ENCODE measurements at regions not wholly inside any gene's neighbourhood (a gene's known extent, or its start where the extent isn't known, plus 50 kb on each side); places are given as distances from the start of the nearest gene placed in this dataset.

GRCh38 chr9:31996331-31996730, 388.1 kb upstream of the ACO1 start:
- in situ Hi-C loops (cut with MboI; ENCODE audit: low sequenced_read_pairs), result no loop called here
- Histone ChIP-seq H3K4me2 (ENCODE audit: low read depth, low read length) (no peak overlapping the region), H4K5ac (ENCODE audit: low read depth, low read length) (no peak overlapping the region), H3K27ac (ENCODE audit: insufficient read depth, low read length) (no peak overlapping the region), H4K91ac (ENCODE audit: insufficient read depth, low read depth, low read length) (no peak overlapping the region), H3K23ac (ENCODE audit: low read depth, low read length) (no peak overlapping the region), H3K9me1 (ENCODE audit: insufficient read depth, low read length) (no peaks in the 10 kb centered on the region), H2AK5ac (ENCODE audit: low read depth, low read length) (no peak overlapping the region), H3K9ac (ENCODE audit: low read depth, low read length) (no peak overlapping the region), H4K8ac (ENCODE audit: low read depth in 2 of 2, low read length in 2 of 2) (no peak overlapping the region), H3K56ac (ENCODE audit: extremely low read depth, insufficient read depth, low read length) (no peak overlapping the region), H3K4me3 (ENCODE audit: insufficient read depth, low read depth, low read length) (no peak overlapping the region), H3K9me3 (ENCODE audit: control insufficient read depth, insufficient read depth, low read length) (no peaks in the 10 kb centered on the region; the same call in 1 of the 2 replicates), H2AFZ (replicated peaks; ENCODE audit: low read length, poor library complexity) (no peak overlapping the region), H2BK120ac (ENCODE audit: low read depth, low read length) (no peak overlapping the region), H2BK5ac (ENCODE audit: low read depth, low read length, poor library complexity, severe bottlenecking) (no peak overlapping the region), H3K4ac (ENCODE audit: low read depth, low read length) (no peak overlapping the region), H3K18ac (ENCODE audit: low read depth, low read length) (no peak overlapping the region), H3K14ac (replicated peaks; ENCODE audit: low read depth, low read length) (no peak overlapping the region), H3K36me3 (ENCODE audit: control insufficient read depth, insufficient read depth, low read length) (no peaks in the 10 kb centered on the region), H2AK9ac (replicated peaks; ENCODE audit: low read depth, low read length, poor library complexity) (no peak overlapping the region), H4K20me1 (ENCODE audit: insufficient read depth, low read length) (no peaks in the 10 kb centered on the region), H2BK15ac (ENCODE audit: low read depth, low read length) (no peak overlapping the region), H3K27me3 (ENCODE audit: control insufficient read depth, insufficient read depth, low read length) (no peaks in the 10 kb centered on the region), H2BK20ac (ENCODE audit: low read depth, low read length) (no peak overlapping the region), H3K4me1 (ENCODE audit: control insufficient read depth, insufficient read depth, low read length) (no peaks in the 10 kb centered on the region), H3K79me1 (ENCODE audit: low read depth in 1 of 2, low read length in 2 of 2) (no peaks in the 10 kb centered on the region)
- no CpG with 5 or more reads among the region's 1 CpG for WGBS, 2 experiments (ENCODE audit: extremely low coverage in 2 of 2, insufficient read length in 1 of 2)
- TF ChIP-seq MAZ (IDR thresholded peaks at IDR 0.05; ENCODE audit: borderline replicate concordance, low read depth, low read length), result no peak
- no peak for TF ChIP-seq CTCF (conservative IDR thresholded peaks at IDR 0.05; ENCODE audit: low read depth, low read length)
- no peak for TF ChIP-seq BHLHE40 (IDR thresholded peaks at IDR 0.05; ENCODE audit: low read depth, low read length)
- TF ChIP-seq POLR2A (IDR thresholded peaks at IDR 0.05; ENCODE audit: low read depth, low read length), result no peak
- no peak for TF ChIP-seq FOS (IDR thresholded peaks at IDR 0.05; ENCODE audit: low read depth, low read length)
- no peak for TF ChIP-seq CHD1 (IDR thresholded peaks at IDR 0.05; ENCODE audit: low read depth, low read length)
- TF ChIP-seq MXI1 (IDR thresholded peaks at IDR 0.05; ENCODE audit: borderline replicate concordance, low read depth, low read length), result no peak
- no peak for TF ChIP-seq USF2 (IDR thresholded peaks at IDR 0.05; ENCODE audit: low read depth, low read length)
- intact Hi-C loops (cut with micrococcal nuclease), result no loop called here
- no TSS peak for BruUV-seq (replicated peaks)
- POLR2A ChIA-PET (ENCODE audit: unreplicated experiment), result no interaction called here
- dilution Hi-C loops (cut with HindIII; ENCODE audit: low sequenced_read_pairs, unreplicated experiment), result no loop called here
- ATAC-seq (ENCODE audit: low read depth) (no peak), DNase-seq (no peak)
- CTCF ChIA-PET, result no interaction called here
